ENCODE measurements at regions not wholly inside any gene's neighbourhood (a gene's known extent, or its start where the extent isn't known, plus 50 kb on each side); places are given as distances from the start of the nearest gene placed in this dataset.

- H3K23me2 ChIP-seq (ENCODE audit: insufficient read length, low read depth, low read length, poor library complexity, severe bottlenecking) = no peaks in the 10 kb centered on the region
- H3K4me1 ChIP-seq (ENCODE audit: insufficient read depth, low read length) = no peaks in the 10 kb centered on the region
- no peak overlapping the region for H3K14ac ChIP-seq (ENCODE audit: insufficient read depth, low read length)
- Mint-ChIP-seq H3K4me3 (no peak overlapping the region), H3K4me1 (no peaks in the 10 kb centered on the region), H3K27me3 (ENCODE audit: low read depth) (no peaks in the 10 kb centered on the region), H3K36me3 (ENCODE audit: insufficient read depth in 1 of 3, low read depth in 3 of 3) (no peaks in the 10 kb centered on the region), H3K9me3 (no peaks in the 10 kb centered on the region), H3K27ac (no peak overlapping the region)
- H3K4ac ChIP-seq (ENCODE audit: low read depth, low read length) = no peak overlapping the region
- TF ChIP-seq CTCF (conservative IDR thresholded peaks at IDR 0.05) = no peak
- H4K91ac ChIP-seq (ENCODE audit: insufficient read length, low read depth, low read length) = no peak overlapping the region
- H3K56ac ChIP-seq (ENCODE audit: insufficient read length, low read depth, low read length) = no peak overlapping the region
- H2BK120ac ChIP-seq (ENCODE audit: low read depth, low read length, poor library complexity, severe bottlenecking) = no peak overlapping the region
- no peak overlapping the region for H3T11ph ChIP-seq (ENCODE audit: low read length)
- H2BK12ac ChIP-seq (ENCODE audit: insufficient read length, low read depth, low read length) = no peak overlapping the region
- no CpG with 5 or more reads among the region's 1 CpG for WGBS (ENCODE audit: extremely low coverage, insufficient read length, low lambda C conversion rate)
- H3K4me2 ChIP-seq (ENCODE audit: insufficient read depth, insufficient read length, low read length) = no peak overlapping the region
- H2BK15ac ChIP-seq (ENCODE audit: low read depth, low read length) = no peak overlapping the region
- H4K20me1 ChIP-seq (ENCODE audit: control insufficient read depth, insufficient read depth, insufficient read length) = no peaks in the 10 kb centered on the region
- H3K9me3 ChIP-seq (ENCODE audit: control insufficient read depth, low read depth, low read length) = no peaks in the 10 kb centered on the region
- no peak for DNase-seq
- H2AFZ ChIP-seq (ENCODE audit: low read length) = no peak overlapping the region
- no peak overlapping the region for H4K8ac ChIP-seq (replicated peaks; ENCODE audit: insufficient read length, low read depth, low read length)
- H3K23ac ChIP-seq (ENCODE audit: insufficient read length, low read depth, low read length) = no peak overlapping the region
- no peaks in the 10 kb centered on the region for H3K79me2 ChIP-seq (ENCODE audit: insufficient read depth, low read length)
- H2AK5ac ChIP-seq (ENCODE audit: insufficient read length, low read length) = no peak overlapping the region
- no peak overlapping the region for H3K27ac ChIP-seq (ENCODE audit: insufficient read length, low read depth, low read length)
- H2BK5ac ChIP-seq (ENCODE audit: insufficient read length, low read length) = no peak overlapping the region
- H4K5ac ChIP-seq (ENCODE audit: insufficient read length, low read depth, low read length) = no peak overlapping the region
- H3K27me3 ChIP-seq (ENCODE audit: insufficient read depth, low read length) = no peaks in the 10 kb centered on the region
- H3K18ac ChIP-seq (ENCODE audit: insufficient read length, low read depth, low read length) = no peak overlapping the region
- H3K9ac ChIP-seq (ENCODE audit: extremely low read depth, insufficient read length, low read length) = no peak overlapping the region
- no peak overlapping the region for H2BK20ac ChIP-seq (ENCODE audit: low read depth, low read length, poor library complexity, severe bottlenecking)
- no peaks in the 10 kb centered on the region for H3K79me1 ChIP-seq (ENCODE audit: insufficient read depth, low read depth, low read length, poor library complexity, severe bottlenecking)
Observed at GRCh38 chr2:149768320-149768799, 180.8 kb upstream of the MMADHC start.
